GM12878 (cell line): ENCODE measurements at regions not wholly inside any gene's neighbourhood (a gene's known extent, or its start where the extent isn't known, plus 50 kb on each side); places are given as distances from the start of the nearest gene placed in this dataset.

ENCODE experiments used
- ATAC-seq: fragments of 200-7000 bp; cut with Tn5 transposase; 3 replicates; pipeline ENCODE4 v1.9.1; 2020; ENCODE audit warnings: mild to moderate bottlenecking, moderate library complexity
- BruUV-seq: library from RNA; stranded (reverse); fragments of 400-500 nt; replicated peaks from 2 replicates; lab custom pipeline; 2021; lab: Mats Ljungman, UMichigan
- CTCF ChIA-PET: fragments of 300-600 bp; sonication (Branson Sonifier 250); formaldehyde crosslinking; extraction: SDS; loops from one replicate; lab custom pipeline; 2021; ENCODE audit warnings: inconsistent platforms; lab: Yijun Ruan, JAX
- POLR2A ChIA-PET: fragments of 350-600 bp; formaldehyde crosslinking; extraction: SDS; loops from one replicate; lab custom pipeline; 2021; ENCODE audit warnings: inconsistent platforms; lab: Charles Lee
- RAD21 ChIA-PET: fragments of 300-600 bp; sonication (Branson Sonifier 250); formaldehyde crosslinking; loops from one replicate; lab custom pipeline; 2023; ENCODE audit warnings: antibody characterized with exemption; ENCODE audit not compliant: unreplicated experiment; lab: Charles Lee
- SMC1A ChIA-PET: fragments of 300-600 bp; sonication (Branson Sonifier 250); formaldehyde crosslinking; loops from one replicate; lab custom pipeline; 2023; ENCODE audit not compliant: unreplicated experiment, uncharacterized antibody; lab: Charles Lee
- DNase-seq: peaks from one replicate; pipeline ENCODE4 v3.0.0-alpha.2; 2011; ENCODE audit warnings: low read depth, low spot score
- FAIRE-seq: peaks from 3 replicates; lab custom pipeline; 2011; peaks lifted over from hg19 to GRCh38; lab: Jason Lieb, UNC
- H2AFZ ChIP-seq: 2 replicates; pipeline ENCODE4 v1.6.0; 2011; ENCODE audit warnings: low read depth, low read length, control low read depth; ENCODE audit not compliant: control insufficient read depth
- H3K27ac ChIP-seq: 2 replicates; pipeline ENCODE4 v1.5.1; 2011; ENCODE audit warnings: control low read depth; ENCODE audit not compliant: control insufficient read depth, insufficient read depth
- H3K27me3 ChIP-seq, 2 experiments: replicated peaks in 1 of 2; 2 replicates each; pipeline versions ENCODE4 v1.6.0 to v1.6.1; 2011; ENCODE audit warnings: low read length in 1 of 2; ENCODE audit not compliant: control insufficient read depth in 2 of 2, insufficient read depth in 2 of 2
- H3K36me3 ChIP-seq, 2 experiments: 2 replicates each; pipeline ENCODE4 v1.5.1; 2011; ENCODE audit warnings: low read length in 1 of 2; ENCODE audit not compliant: control insufficient read depth in 2 of 2, insufficient read depth in 2 of 2
- H3K4me1 ChIP-seq: 2 replicates; pipeline ENCODE4 v1.6.1; 2011; ENCODE audit warnings: mild to moderate bottlenecking, low read length, moderate library complexity, mixed read lengths; ENCODE audit not compliant: control insufficient read depth, insufficient read depth
- H3K4me2 ChIP-seq: 2 replicates; pipeline ENCODE4 v1.6.0; 2011; ENCODE audit warnings: control low read depth; ENCODE audit not compliant: control insufficient read depth, insufficient read depth
- H3K4me3 ChIP-seq: fragments of 200-600 bp; sonication (generic); 2 replicates; pipeline ENCODE4 v1.5.1; 2016
- H3K79me2 ChIP-seq: 2 replicates; pipeline ENCODE4 v1.6.0; 2011; ENCODE audit warnings: low read length; ENCODE audit not compliant: control insufficient read depth, insufficient read depth
- H3K9ac ChIP-seq: 2 replicates; pipeline ENCODE4 v1.8.0; 2011; ENCODE audit warnings: low read length, control low read depth, mixed read lengths; ENCODE audit not compliant: control insufficient read depth, insufficient read depth
- H3K9me3 ChIP-seq: replicated peaks from 3 replicates; pipeline ENCODE4 v1.5.1; 2011; ENCODE audit warnings: mild to moderate bottlenecking, low read length; ENCODE audit not compliant: control insufficient read depth, insufficient read depth
- H4K20me1 ChIP-seq: 2 replicates; pipeline ENCODE4 v1.6.0; 2011; ENCODE audit not compliant: control insufficient read depth, insufficient read depth
- BHLHE40 ChIP-seq, 2 experiments: fragments of 450-650 bp in 1 of 2; IDR thresholded peaks; 2 replicates each; pipeline ENCODE4 v1.6.1; 2011 to 2017; ENCODE audit warnings: low read depth in 2 of 2, borderline replicate concordance in 1 of 2, improper control_type of control experiment in 1 of 2, low read length in 1 of 2, mild to moderate bottlenecking in 1 of 2
- ESRRA ChIP-seq: IDR thresholded peaks from 2 replicates; pipeline ENCODE4 v1.6.1; 2012; ENCODE audit warnings: mild to moderate bottlenecking, low read length, improper control_type of control experiment
- LARP7 ChIP-seq: fragments of 450-650 bp; IDR thresholded peaks from 2 replicates; pipeline ENCODE4 v1.6.1; 2017; ENCODE audit warnings: mild to moderate bottlenecking
- MEF2B ChIP-seq: fragments of 450-650 bp; IDR thresholded peaks from 2 replicates; pipeline ENCODE4 v1.6.1; 2018; ENCODE audit warnings: mild to moderate bottlenecking, moderate library complexity; ENCODE audit not compliant: partially characterized antibody, poor library complexity, severe bottlenecking
- NR2C2 ChIP-seq: IDR thresholded peaks from 2 replicates; pipeline ENCODE4 v1.6.1; 2011; ENCODE audit warnings: borderline replicate concordance, low read depth; ENCODE audit not compliant: control insufficient read depth, insufficient read length
- PBX3 ChIP-seq: IDR thresholded peaks from 2 replicates; pipeline ENCODE4 v1.6.1; 2011; ENCODE audit warnings: mild to moderate bottlenecking, low read depth, low read length, moderate library complexity; ENCODE audit not compliant: insufficient replicate concordance
- POU2F2 ChIP-seq: IDR thresholded peaks from 3 replicates; pipeline ENCODE4 v1.6.1; 2011; ENCODE audit warnings: low read depth, mild to moderate bottlenecking, low read length, borderline replicate concordance
- RELA ChIP-seq: fragments of 450-650 bp; IDR thresholded peaks from 2 replicates; pipeline ENCODE4 v1.8.0; 2014; ENCODE audit warnings: borderline replicate concordance; ENCODE audit not compliant: partially characterized antibody
- SPI1 ChIP-seq: IDR thresholded peaks from 2 replicates; pipeline ENCODE4 v1.6.1; 2011; ENCODE audit warnings: low read depth, mild to moderate bottlenecking, low read length, moderate library complexity, borderline replicate concordance; ENCODE audit not compliant: insufficient read depth
- STAT1 ChIP-seq: fragments of 450-650 bp; conservative IDR thresholded peaks from 2 replicates; pipeline ENCODE4 v1.6.1; 2014; ENCODE audit warnings: antibody characterized with exemption, mild to moderate bottlenecking
- ZNF24 ChIP-seq: fragments of 450-650 bp; IDR thresholded peaks from 2 replicates; pipeline ENCODE4 v1.6.1; 2017; ENCODE audit warnings: antibody characterized with exemption, mild to moderate bottlenecking
- WGBS: methylation state at CpG from one replicate; pipeline ENCODE4 v1.1.6; 2016; ENCODE audit warnings: low lambda C conversion rate; ENCODE audit not compliant: insufficient replicate concordance, insufficient coverage; ENCODE audit errors: missing lambda C conversion rate; 5-methylcytosine and 5-hydroxymethylcytosine counted together
- in situ Hi-C: fragments of 300-500 bp; cut with MboI; formaldehyde crosslinking; loops from 9 replicates; pipeline ENCODE4 v1.14.3; 2018; ENCODE audit warnings: mixed read lengths
- intact Hi-C: fragments of 100-400 bp; cut with micrococcal nuclease; formaldehyde crosslinking; loops from one replicate; pipeline ENCODE4 v1.14.2; 2022; ENCODE audit not compliant: unreplicated experiment
- TF ChIP-seq, protein P1 (sequence below): IDR thresholded peaks from 2 replicates; pipeline ENCODE4 v1.6.1; 2012; ENCODE audit warnings: low read depth, low read length, improper control_type of control experiment

GRCh38 chr14:83867566-83868225 is 1662.2 kb upstream of the FLRT2 start:
- 15% methylated on average over 5 of the region's 5 CpGs for WGBS
- SMC1A ChIA-PET = interaction anchor here (0.5 to 4.7 kb wide), 7 partner anchors 7 to 199 kb away, joined by 3 to 28 read pairs (median 6); no protein-coding TSS in a partner anchor
- no peak for ATAC-seq
- no peaks in the 10 kb centered on the region for H3K4me1 ChIP-seq
- H3K36me3 ChIP-seq = no peaks in the 10 kb centered on the region
- no peaks in the 10 kb centered on the region for H3K27me3 ChIP-seq
- no peak overlapping the region for H3K4me2 ChIP-seq
- no peak overlapping the region for H2AFZ ChIP-seq
- CTCF ChIA-PET = interaction anchor here (0.6 to 0.9 kb wide), 2 partner anchors 17 to 35 kb away, joined by 3 to 4 read pairs; no protein-coding TSS in a partner anchor
- in situ Hi-C loops (no loop called here), intact Hi-C loops (no loop called here)
- RAD21 ChIA-PET = interaction anchor here (1.5 kb wide), 1 partner anchor 8 kb away, joined by 4 read pairs; no protein-coding TSS in a partner anchor
- no peak overlapping the region for H3K27ac ChIP-seq
- TF ChIP-seq ESRRA = no peak
- peak in 1 of 2 experiments; percentile 45; a peak in 2 of 4 replicates for TF ChIP-seq BHLHE40 (IDR thresholded peaks at IDR 0.05; ENCODE audit: borderline replicate concordance in 1 of 2, low read depth in 2 of 2, low read length in 1 of 2)
- no TSS peak for BruUV-seq
- FAIRE-seq = no peak
- DNase-seq = no peak
- no peaks in the 10 kb centered on the region for H4K20me1 ChIP-seq
- H3K4me3 ChIP-seq = no peak overlapping the region
- POLR2A ChIA-PET = interaction anchor here (1.0 kb wide), 1 partner anchor 10 kb away, joined by 3 read pairs; no protein-coding TSS in a partner anchor
- H3K9ac ChIP-seq = no peak overlapping the region
- H3K79me2 ChIP-seq = no peaks in the 10 kb centered on the region
- H3K9me3 ChIP-seq = no peaks in the 10 kb centered on the region

GRCh38 chr14:83870546-83871270 is 1659.2 kb upstream of the FLRT2 start:
- in situ Hi-C loops = no loop called here
- Histone ChIP-seq H2AFZ (no peak overlapping the region), H3K79me2 (no peaks in the 10 kb centered on the region), H3K4me3 (no peak overlapping the region), H3K9ac (no peak overlapping the region), H3K4me1 (no peaks in the 10 kb centered on the region), H3K4me2 (no peak overlapping the region), H3K27me3 (no peaks in the 10 kb centered on the region), H3K9me3 (no peaks in the 10 kb centered on the region), H4K20me1 (no peaks in the 10 kb centered on the region), H3K36me3 (no peaks in the 10 kb centered on the region), H3K27ac (no peak overlapping the region)
- WGBS = 0% methylated on average over 2 of the region's 2 CpGs
- ChIA-PET RAD21 (interaction anchor here (0.9 kb wide), 1 partner anchor 22 kb away, joined by 3 read pairs; no protein-coding TSS in a partner anchor), POLR2A (interaction anchor here (1.1 kb wide), 1 partner anchor 339 kb away, joined by 3 read pairs; no protein-coding TSS in a partner anchor), CTCF (interaction anchor here (0.6 to 0.7 kb wide), 3 partner anchors 14 to 189 kb away, joined by 3 read pairs; no protein-coding TSS in a partner anchor), SMC1A (interaction anchor here (1.5 to 4.1 kb wide), 3 partner anchors 9 to 22 kb away, joined by 3 to 28 read pairs (median 6); no protein-coding TSS in a partner anchor)
- FAIRE-seq (no peak), DNase-seq (no peak), ATAC-seq (no peak)
- no TSS peak for BruUV-seq
- intact Hi-C loops = no loop called here
- no peak for TF ChIP-seq PBX3
- no peak for TF ChIP-seq RELA
- no peak for TF ChIP-seq MEF2B
- TF ChIP-seq STAT1 = no peak
- no peak for TF ChIP-seq SPI1
- no peak for TF ChIP-seq NR2C2
- TF ChIP-seq LARP7 = no peak
- TF ChIP-seq ZNF24 = no peak
- TF ChIP-seq, protein P1, sequence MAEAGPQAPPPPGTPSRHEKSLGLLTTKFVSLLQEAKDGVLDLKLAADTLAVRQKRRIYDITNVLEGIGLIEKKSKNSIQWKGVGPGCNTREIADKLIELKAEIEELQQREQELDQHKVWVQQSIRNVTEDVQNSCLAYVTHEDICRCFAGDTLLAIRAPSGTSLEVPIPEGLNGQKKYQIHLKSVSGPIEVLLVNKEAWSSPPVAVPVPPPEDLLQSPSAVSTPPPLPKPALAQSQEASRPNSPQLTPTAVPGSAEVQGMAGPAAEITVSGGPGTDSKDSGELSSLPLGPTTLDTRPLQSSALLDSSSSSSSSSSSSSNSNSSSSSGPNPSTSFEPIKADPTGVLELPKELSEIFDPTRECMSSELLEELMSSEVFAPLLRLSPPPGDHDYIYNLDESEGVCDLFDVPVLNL = no peak
- no peak for TF ChIP-seq POU2F2
